Bronchial epithelial cell (primary cell): ENCODE measurements at regions not wholly inside any gene's neighbourhood (a gene's known extent, or its start where the extent isn't known, plus 50 kb on each side); places are given as distances from the start of the nearest gene placed in this dataset.
"Not testable (repeated sequence)": the region's sequence is repeated elsewhere in the genome, so short reads cannot be mapped to it uniquely, and the experiment has no call there.

Source experiments
- DNase-seq: peaks from one replicate; pipeline ENCODE4 v3.0.0-alpha.2; 2010; ENCODE audit warnings: low read depth
- FAIRE-seq: peaks from 2 replicates; lab custom pipeline; 2011; peaks lifted over from hg19 to GRCh38; lab: Jason Lieb, UNC
- H3K27me3 ChIP-seq: 2 replicates; pipeline ENCODE4 v1.5.1; 2011; ENCODE audit warnings: low read length; ENCODE audit not compliant: control insufficient read depth, insufficient read depth
- H3K36me3 ChIP-seq: 2 replicates; pipeline ENCODE4 v1.5.1; 2011; ENCODE audit warnings: low read length; ENCODE audit not compliant: control insufficient read depth, insufficient read depth
- H3K4me3 ChIP-seq: 2 replicates; pipeline ENCODE4 v1.5.1; 2011; ENCODE audit warnings: mild to moderate bottlenecking, low read depth, low read length, control low read depth

GRCh38 chr2:89296820-89297398 is 605.4 kb downstream of the RPIA start:
- not testable (repeated sequence) for H3K27me3 ChIP-seq, DNase-seq, H3K36me3 ChIP-seq, H3K4me3 ChIP-seq, FAIRE-seq

- not testable (repeated sequence) for DNase-seq, FAIRE-seq
These were observed 607.7 kb downstream of the RPIA start for GRCh38 chr2:89299196-89299595.

GRCh38 chr2:89305623-89306022 is 614.1 kb downstream of the RPIA start:
- not testable (repeated sequence) for H3K4me3 ChIP-seq, DNase-seq, H3K36me3 ChIP-seq, H3K27me3 ChIP-seq, FAIRE-seq

More at GRCh38 chr2:89299196-89299595, 607.7 kb downstream of the RPIA start:
- H3K36me3 ChIP-seq, H3K27me3 ChIP-seq, H3K4me3 ChIP-seq: not testable (repeated sequence)

- not testable (repeated sequence) for H3K27me3 ChIP-seq, H3K36me3 ChIP-seq, DNase-seq, H3K4me3 ChIP-seq
- FAIRE-seq, result peak; percentile 7
These were observed 615.6 kb downstream of the RPIA start for GRCh38 chr2:89306869-89307637.

GRCh38 chr2:89318990-89319389 is 627.5 kb downstream of the RPIA start:
- not testable (repeated sequence) for DNase-seq, H3K4me3 ChIP-seq, H3K27me3 ChIP-seq, FAIRE-seq, H3K36me3 ChIP-seq

- H3K36me3 ChIP-seq, H3K4me3 ChIP-seq, H3K27me3 ChIP-seq, FAIRE-seq, DNase-seq: not testable (repeated sequence)
These were observed 634.4 kb downstream of the RPIA start for GRCh38 chr2:89325894-89326293.

GRCh38 chr2:89326455-89326854 is 635.0 kb downstream of the RPIA start:
- H3K27me3 ChIP-seq, H3K4me3 ChIP-seq, DNase-seq, FAIRE-seq, H3K36me3 ChIP-seq: not testable (repeated sequence)

- FAIRE-seq, DNase-seq, H3K36me3 ChIP-seq, H3K27me3 ChIP-seq, H3K4me3 ChIP-seq: not testable (repeated sequence)
These were observed 637.3 kb downstream of the RPIA start for GRCh38 chr2:89328790-89329189.
